Fibroblast of lung (primary cell): ENCODE measurements at regions not wholly inside any gene's neighbourhood (a gene's known extent, or its start where the extent isn't known, plus 50 kb on each side); places are given as distances from the start of the nearest gene placed in this dataset.

Experiments
- DNase-seq, 2 donors: peaks; one replicate each; pipeline versions ENCODE4 v3.0.0 to v3.0.0-alpha.2; 2010; ENCODE audit warnings: low read depth in 2 of 2
- H2AFZ ChIP-seq: 2 replicates; pipeline ENCODE4 v1.5.1; 2012; ENCODE audit warnings: low read length, control low read depth, inconsistent platforms
- H3K27ac ChIP-seq: 2 replicates; pipeline ENCODE4 v1.5.1; 2011; ENCODE audit warnings: low read length, control low read depth; ENCODE audit not compliant: insufficient read depth
- H3K27me3 ChIP-seq: 2 replicates; pipeline ENCODE4 v1.5.1; 2011; ENCODE audit warnings: mild to moderate bottlenecking, low read length; ENCODE audit not compliant: control insufficient read depth, insufficient read depth
- H3K36me3 ChIP-seq: 2 replicates; pipeline ENCODE4 v1.5.1; 2011; ENCODE audit warnings: low read length; ENCODE audit not compliant: control insufficient read depth, insufficient read depth
- H3K4me1 ChIP-seq: 2 replicates; pipeline ENCODE4 v1.5.1; 2011; ENCODE audit warnings: low read length; ENCODE audit not compliant: control insufficient read depth, insufficient read depth; ENCODE audit errors: extremely low read depth
- H3K4me2 ChIP-seq: 2 replicates; pipeline ENCODE4 v1.5.1; 2011; ENCODE audit warnings: low read length, control low read depth; ENCODE audit not compliant: insufficient read depth; ENCODE audit errors: extremely low read depth
- H3K4me3 ChIP-seq, 4 experiments: fragments of 200-600 bp in 1 of 4; sonication (generic) in 1 of 4; replicated peaks in 1 of 4; 2 replicates each; pipeline ENCODE4 v1.5.1; 2011 to 2016; ENCODE audit warnings: low read length in 4 of 4, low read depth in 3 of 4, mild to moderate bottlenecking in 3 of 4, control low read depth in 2 of 4, inconsistent platforms in 1 of 4, mixed read lengths in 1 of 4; ENCODE audit not compliant: insufficient read depth in 1 of 4; ENCODE audit errors: control extremely low read depth in 1 of 4
- H3K79me2 ChIP-seq: 2 replicates; pipeline ENCODE4 v1.5.1; 2012; ENCODE audit warnings: mild to moderate bottlenecking, low read length, inconsistent platforms; ENCODE audit not compliant: control insufficient read depth, insufficient read depth
- H3K9ac ChIP-seq: 2 replicates; pipeline ENCODE4 v1.5.1; 2011; ENCODE audit warnings: mild to moderate bottlenecking, low read length, control low read depth; ENCODE audit not compliant: insufficient read depth
- H3K9me3 ChIP-seq: 2 replicates; pipeline ENCODE4 v1.5.1; 2012; ENCODE audit warnings: low read depth, low read length; ENCODE audit not compliant: control insufficient read depth, insufficient read depth
- H4K20me1 ChIP-seq: 2 replicates; pipeline ENCODE4 v1.5.1; 2011; ENCODE audit warnings: low read length; ENCODE audit not compliant: control insufficient read depth, insufficient read depth; ENCODE audit errors: extremely low read depth
- EZH2 ChIP-seq: IDR thresholded peaks from 2 replicates; pipeline ENCODE4 v1.5.1; 2012; ENCODE audit warnings: low read length, control low read depth, mild to moderate bottlenecking; ENCODE audit errors: missing control alignments
- TF ChIP-seq, protein P1 (sequence below), 2 donors: IDR thresholded peaks in 1 of 2; conservative IDR thresholded peaks in 1 of 2; 1 replicate in 1 of 2; 2 replicates in 1 of 2; pipeline ENCODE4 v1.5.1; 2011 to 2012; ENCODE audit warnings: low read length in 2 of 2, control low read depth in 1 of 2, inconsistent platforms in 1 of 2, low read depth in 1 of 2, mild to moderate bottlenecking in 1 of 2

DNA sequence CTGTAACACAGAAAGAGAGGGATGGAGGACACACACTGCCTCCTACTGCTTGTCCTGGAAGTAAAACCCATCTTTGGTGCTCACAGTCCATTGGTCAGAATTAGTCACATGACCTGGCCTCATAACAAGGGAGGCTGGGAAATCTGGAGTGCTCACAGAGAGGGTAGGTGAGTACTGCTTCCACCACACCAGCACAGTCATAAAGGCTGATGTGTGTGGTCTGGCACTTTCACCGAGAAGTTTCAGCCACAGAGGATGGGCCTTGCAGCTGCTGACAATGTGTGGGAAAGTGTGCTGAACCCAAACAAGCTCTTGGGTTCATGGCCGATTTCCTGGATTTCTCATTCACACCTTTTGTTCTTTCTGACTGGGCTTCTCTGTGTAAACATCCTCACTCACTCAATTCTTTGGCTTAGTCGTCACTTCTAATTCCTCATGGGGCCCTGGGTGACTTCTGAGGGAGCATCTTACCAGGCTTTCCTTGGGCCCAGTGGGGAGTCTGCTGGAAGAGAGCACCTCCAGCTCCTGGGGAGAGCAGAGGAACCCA, 100.7 kb downstream of the ASB7 start:
- no peak overlapping the region for H3K4me2 ChIP-seq
- no peaks in the 10 kb centered on the region for H4K20me1 ChIP-seq
- no peak overlapping the region for H3K9ac ChIP-seq
- no peaks in the 10 kb centered on the region for H3K36me3 ChIP-seq
- TF ChIP-seq, protein P1, sequence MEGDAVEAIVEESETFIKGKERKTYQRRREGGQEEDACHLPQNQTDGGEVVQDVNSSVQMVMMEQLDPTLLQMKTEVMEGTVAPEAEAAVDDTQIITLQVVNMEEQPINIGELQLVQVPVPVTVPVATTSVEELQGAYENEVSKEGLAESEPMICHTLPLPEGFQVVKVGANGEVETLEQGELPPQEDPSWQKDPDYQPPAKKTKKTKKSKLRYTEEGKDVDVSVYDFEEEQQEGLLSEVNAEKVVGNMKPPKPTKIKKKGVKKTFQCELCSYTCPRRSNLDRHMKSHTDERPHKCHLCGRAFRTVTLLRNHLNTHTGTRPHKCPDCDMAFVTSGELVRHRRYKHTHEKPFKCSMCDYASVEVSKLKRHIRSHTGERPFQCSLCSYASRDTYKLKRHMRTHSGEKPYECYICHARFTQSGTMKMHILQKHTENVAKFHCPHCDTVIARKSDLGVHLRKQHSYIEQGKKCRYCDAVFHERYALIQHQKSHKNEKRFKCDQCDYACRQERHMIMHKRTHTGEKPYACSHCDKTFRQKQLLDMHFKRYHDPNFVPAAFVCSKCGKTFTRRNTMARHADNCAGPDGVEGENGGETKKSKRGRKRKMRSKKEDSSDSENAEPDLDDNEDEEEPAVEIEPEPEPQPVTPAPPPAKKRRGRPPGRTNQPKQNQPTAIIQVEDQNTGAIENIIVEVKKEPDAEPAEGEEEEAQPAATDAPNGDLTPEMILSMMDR (conservative IDR thresholded peaks at IDR 0.05 in 1 of 2, IDR thresholded peaks at IDR 0.05 in 1 of 2; ENCODE audit: low read depth in 1 of 2, low read length in 2 of 2) = no peak
- no peak for TF ChIP-seq EZH2
- peaks cover 3% of the 10 kb centered on the region for H3K4me1 ChIP-seq
- H2AFZ ChIP-seq = peak overlapping the region; percentile 33
- peak; percentile 81 to 93 for DNase-seq
- H3K27ac ChIP-seq = no peak overlapping the region
- no peak overlapping the region for H3K4me3 ChIP-seq
- H3K27me3 ChIP-seq = no peaks in the 10 kb centered on the region
- H3K79me2 ChIP-seq = no peaks in the 10 kb centered on the region
- no peaks in the 10 kb centered on the region for H3K9me3 ChIP-seq

DNA sequence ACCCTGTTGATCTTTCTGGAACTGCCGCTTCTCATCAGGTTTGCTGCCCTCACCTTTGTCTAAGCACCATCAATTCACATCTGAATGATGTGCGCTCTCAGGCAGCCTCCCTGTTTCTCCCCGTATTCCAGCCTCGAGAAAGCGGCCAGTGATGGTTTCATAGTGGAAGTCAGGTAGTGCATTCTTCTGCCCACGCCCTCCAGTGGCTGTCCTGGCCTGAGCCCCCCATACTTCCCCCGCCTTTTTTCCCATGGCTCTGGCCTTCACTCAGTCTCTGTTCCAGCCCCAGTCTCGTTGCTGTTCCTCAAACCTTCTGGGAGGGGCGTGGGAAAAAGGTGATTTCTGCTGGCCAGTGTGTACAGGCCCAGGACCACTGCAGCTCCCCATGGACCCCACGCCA, 101.3 kb downstream of the ASB7 start:
- H3K27me3 ChIP-seq = no peaks in the 10 kb centered on the region
- no peak overlapping the region for H3K27ac ChIP-seq
- H3K4me3 ChIP-seq = no peak overlapping the region
- H3K9ac ChIP-seq = no peak overlapping the region
- H3K36me3 ChIP-seq = no peaks in the 10 kb centered on the region
- H2AFZ ChIP-seq = no peak overlapping the region
- no peaks in the 10 kb centered on the region for H4K20me1 ChIP-seq
- no peak overlapping the region for H3K4me2 ChIP-seq
- H3K9me3 ChIP-seq = no peaks in the 10 kb centered on the region
- H3K79me2 ChIP-seq = no peaks in the 10 kb centered on the region
- no peak for TF ChIP-seq EZH2
- TF ChIP-seq, protein P1 (conservative IDR thresholded peaks at IDR 0.05 in 1 of 2, IDR thresholded peaks at IDR 0.05 in 1 of 2; ENCODE audit: low read depth in 1 of 2, low read length in 2 of 2) = no peak
- no peak for DNase-seq
- H3K4me1 ChIP-seq = peaks cover 3% of the 10 kb centered on the region

DNA sequence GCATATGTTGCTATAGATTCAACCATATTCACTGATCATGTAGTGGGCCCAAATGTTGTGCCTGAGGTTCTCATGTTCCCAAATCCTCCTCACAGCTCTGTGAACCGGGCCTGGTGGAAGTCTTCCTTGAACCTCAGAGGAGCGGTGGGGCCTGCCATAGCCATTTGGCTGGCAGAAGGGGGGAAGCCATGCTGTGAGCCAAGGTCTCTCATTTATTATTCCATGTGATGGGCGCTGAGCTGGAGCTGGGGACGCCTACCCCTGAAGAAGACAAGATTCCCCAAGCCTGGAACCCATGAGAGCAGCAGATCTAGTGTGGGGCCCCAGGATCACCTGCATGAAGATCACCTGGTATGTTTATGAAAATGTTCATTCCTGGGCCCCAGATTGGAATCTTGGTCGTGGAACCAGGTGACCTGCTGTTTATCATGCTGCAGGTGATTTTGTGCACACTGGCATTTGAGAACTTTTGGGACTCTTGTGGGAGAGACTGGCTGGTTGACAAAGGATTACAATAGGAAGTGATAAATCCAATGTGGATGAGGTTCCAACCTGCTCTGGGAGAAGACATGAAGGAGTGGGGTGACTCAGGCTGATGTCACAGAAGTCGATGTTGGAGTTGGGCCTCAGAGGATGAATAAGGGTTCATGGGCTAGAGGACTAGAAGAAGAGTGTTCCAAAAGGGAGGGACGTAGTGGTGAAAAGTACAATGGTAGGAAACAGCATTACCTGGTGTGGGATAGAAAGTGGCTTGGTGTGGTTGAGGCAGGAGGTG, 102.1 kb downstream of the ASB7 start:
- Histone ChIP-seq H4K20me1 (no peaks in the 10 kb centered on the region), H3K4me1 (peaks cover 3% of the 10 kb centered on the region), H3K36me3 (no peaks in the 10 kb centered on the region), H3K9me3 (no peaks in the 10 kb centered on the region), H3K27me3 (no peaks in the 10 kb centered on the region), H3K27ac (no peak overlapping the region), H3K9ac (no peak overlapping the region), H3K4me3 (no peak overlapping the region), H3K79me2 (no peaks in the 10 kb centered on the region), H3K4me2 (no peak overlapping the region), H2AFZ (no peak overlapping the region)
- TF ChIP-seq, protein P1 (conservative IDR thresholded peaks at IDR 0.05 in 1 of 2, IDR thresholded peaks at IDR 0.05 in 1 of 2; ENCODE audit: low read depth in 1 of 2, low read length in 2 of 2) = no peak
- TF ChIP-seq EZH2 = no peak
- peak; percentile 48 to 89 for DNase-seq
